Adipocyte (in vitro differentiated cells): ENCODE measurements at regions not wholly inside any gene's neighbourhood (a gene's known extent, or its start where the extent isn't known, plus 50 kb on each side); places are given as distances from the start of the nearest gene placed in this dataset.

Source experiments
- DNase-seq: peaks from one replicate; pipeline ENCODE4 v3.0.0-alpha.2; 2015; ENCODE audit warnings: low read depth
- H3K27me3 ChIP-seq: replicated peaks from 2 replicates; pipeline ENCODE4 v1.7.0; 2013; ENCODE audit warnings: mild to moderate bottlenecking, low read length, moderate library complexity; ENCODE audit not compliant: control insufficient read depth, insufficient read depth
- H3K36me3 ChIP-seq: 2 replicates; pipeline ENCODE4 v1.7.0; 2013; ENCODE audit warnings: low read length, mild to moderate bottlenecking, moderate library complexity; ENCODE audit not compliant: control insufficient read depth, insufficient read depth, severe bottlenecking
- H3K4me1 ChIP-seq: 2 replicates; pipeline ENCODE4 v1.7.0; 2013; ENCODE audit warnings: mild to moderate bottlenecking, low read length, moderate library complexity; ENCODE audit not compliant: control insufficient read depth, insufficient read depth
- H3K4me3 ChIP-seq: 2 replicates; pipeline ENCODE4 v1.7.0; 2013; ENCODE audit warnings: mild to moderate bottlenecking, low read length, moderate library complexity
- H3K9ac ChIP-seq: 2 replicates; pipeline ENCODE4 v1.7.0; 2013; ENCODE audit warnings: mild to moderate bottlenecking, low read length, moderate library complexity
- H3K9me3 ChIP-seq: 2 replicates; pipeline ENCODE4 v1.7.0; 2013; ENCODE audit warnings: mild to moderate bottlenecking, low read length, moderate library complexity; ENCODE audit not compliant: control insufficient read depth

DNA sequence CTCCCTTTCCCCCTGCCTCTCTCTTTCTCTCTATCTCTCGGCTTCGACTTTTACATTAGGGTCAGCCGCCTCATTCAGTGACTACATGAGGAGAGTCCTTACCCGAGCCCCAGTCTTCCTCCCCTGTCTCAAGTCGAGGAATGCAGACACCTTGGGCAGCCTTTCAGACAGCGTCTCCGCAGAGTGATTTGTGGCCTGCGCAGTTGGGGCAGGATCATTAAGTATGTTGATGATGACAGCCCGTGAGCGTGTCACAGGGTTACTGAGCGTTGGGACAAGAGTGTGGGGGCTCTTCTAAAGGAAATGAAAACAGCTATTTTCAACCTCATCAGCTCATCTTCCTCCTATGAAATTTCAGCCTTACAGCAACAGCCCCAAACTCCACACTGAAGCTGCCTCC, 312.1 kb upstream of the GATB start:
- H3K9me3 ChIP-seq: peaks cover 10% of the 10 kb centered on the region
- no peak overlapping the region for H3K4me3 ChIP-seq
- H3K4me1 ChIP-seq: no peaks in the 10 kb centered on the region
- DNase-seq: no peak
- peaks cover 2% of the 10 kb centered on the region for H3K27me3 ChIP-seq
- no peaks in the 10 kb centered on the region for H3K36me3 ChIP-seq
- H3K9ac ChIP-seq: no peak overlapping the region

DNA sequence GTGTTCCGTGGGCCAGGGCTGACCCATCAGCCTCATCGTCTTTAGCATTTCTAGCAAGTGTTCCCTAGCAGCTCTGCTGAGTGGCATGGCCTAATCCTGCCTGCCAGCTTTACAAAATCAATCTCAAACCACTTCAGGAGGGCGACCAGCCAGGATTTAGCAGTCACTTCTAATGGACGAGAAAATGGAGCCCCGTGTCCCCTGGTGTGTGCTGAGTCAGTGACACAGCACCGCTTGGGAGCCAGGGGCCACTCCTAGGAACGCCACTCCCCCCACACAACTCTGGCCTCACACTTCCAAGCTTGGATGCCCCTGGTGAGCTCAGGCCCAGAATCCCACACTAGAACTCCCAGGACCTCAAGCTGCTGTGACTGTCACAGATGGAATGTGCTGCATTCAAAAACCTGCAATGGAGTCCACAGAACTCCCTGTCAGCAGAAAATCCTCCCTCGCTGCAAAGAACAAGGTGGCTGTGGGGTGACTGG, 311.2 kb upstream of the GATB start:
- DNase-seq: no peak
- Histone ChIP-seq H3K4me1 (no peaks in the 10 kb centered on the region), H3K27me3 (peaks cover 2% of the 10 kb centered on the region), H3K9me3 (peaks cover under 1% of the 10 kb centered on the region), H3K36me3 (no peaks in the 10 kb centered on the region), H3K4me3 (no peak overlapping the region), H3K9ac (no peak overlapping the region)

- Histone ChIP-seq H3K9ac (no peak overlapping the region), H3K36me3 (no peaks in the 10 kb centered on the region), H3K9me3 (no peaks in the 10 kb centered on the region), H3K27me3 (peaks cover 10% of the 10 kb centered on the region), H3K4me1 (no peaks in the 10 kb centered on the region), H3K4me3 (no peak overlapping the region)
- DNase-seq: no peak
These were observed 310.0 kb upstream of the GATB start for GRCh38 chr4:152070854-152071253.

DNA sequence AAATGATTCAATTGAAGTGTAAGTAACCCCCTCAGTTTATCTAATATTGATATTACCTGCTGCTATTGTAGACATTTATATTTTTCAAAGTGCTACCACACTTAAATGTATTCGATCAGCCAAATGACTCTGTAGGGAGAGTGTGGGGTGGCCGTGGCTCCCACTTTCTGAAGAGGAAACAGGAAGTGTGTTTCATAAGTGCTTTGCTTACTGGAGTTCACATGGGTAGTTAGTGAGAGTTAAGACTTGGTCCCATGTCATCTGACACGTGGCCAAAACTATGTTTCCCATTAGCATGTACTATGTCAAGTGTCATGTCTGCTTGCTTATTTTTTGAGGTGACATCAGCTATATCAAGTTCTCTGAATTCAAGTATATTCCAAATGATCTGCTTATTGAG, 308.1 kb upstream of the GATB start:
- Histone ChIP-seq H3K9ac (no peak overlapping the region), H3K9me3 (no peaks in the 10 kb centered on the region), H3K4me3 (no peak overlapping the region), H3K4me1 (no peaks in the 10 kb centered on the region), H3K36me3 (no peaks in the 10 kb centered on the region), H3K27me3 (peaks cover 17% of the 10 kb centered on the region)
- DNase-seq: no peak

DNA sequence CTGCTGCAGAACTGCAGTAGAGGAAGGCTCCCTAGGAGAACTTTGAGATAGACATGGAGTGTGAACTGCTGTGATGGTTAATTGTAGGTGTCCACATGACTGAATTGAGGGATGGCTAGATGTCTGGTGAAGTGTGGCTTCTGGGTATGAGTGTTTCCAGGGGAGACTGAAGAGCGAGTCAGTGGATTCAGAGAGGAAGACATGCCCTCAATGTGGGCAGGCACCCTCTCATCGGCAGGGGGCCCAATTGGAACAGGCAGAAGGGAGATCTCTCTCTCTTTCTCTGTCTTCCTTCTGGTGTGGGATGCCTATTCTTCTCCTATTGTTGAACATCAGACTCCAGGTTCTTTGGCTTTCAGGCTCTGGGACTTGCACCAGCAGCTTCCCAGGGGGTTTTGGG, 304.7 kb upstream of the GATB start:
- Histone ChIP-seq H3K9ac (no peak overlapping the region), H3K27me3 (peaks cover 17% of the 10 kb centered on the region), H3K36me3 (no peaks in the 10 kb centered on the region), H3K4me3 (no peak overlapping the region), H3K4me1 (peaks cover 6% of the 10 kb centered on the region), H3K9me3 (no peaks in the 10 kb centered on the region)
- DNase-seq: no peak

GRCh38 chr4:152064753-152065152, 303.9 kb upstream of the GATB start:
- H3K4me1 ChIP-seq: peaks cover 6% of the 10 kb centered on the region
- DNase-seq: no peak
- no peaks in the 10 kb centered on the region for H3K36me3 ChIP-seq
- H3K4me3 ChIP-seq: no peak overlapping the region
- H3K27me3 ChIP-seq: peaks cover 15% of the 10 kb centered on the region
- no peak overlapping the region for H3K9ac ChIP-seq
- no peaks in the 10 kb centered on the region for H3K9me3 ChIP-seq

DNA sequence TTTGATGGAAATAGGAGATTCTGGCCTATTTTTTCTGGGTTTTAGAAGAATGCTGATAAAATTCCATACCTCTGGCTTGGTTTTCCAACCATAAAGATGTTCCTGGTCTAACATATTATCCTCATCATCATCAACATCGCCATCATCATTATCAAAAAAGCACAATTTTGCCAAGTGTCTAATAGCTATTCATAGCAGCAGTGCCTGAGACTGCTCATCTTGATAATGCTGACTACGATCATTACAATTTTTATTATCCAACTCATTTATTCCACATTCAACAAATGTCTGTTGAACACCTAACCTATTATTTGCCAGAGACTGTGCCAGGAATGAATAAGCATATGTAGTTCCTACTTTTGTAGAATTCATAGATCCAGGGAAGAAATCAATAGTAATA, 303.5 kb upstream of the GATB start:
- peaks cover 6% of the 10 kb centered on the region for H3K4me1 ChIP-seq
- H3K4me3 ChIP-seq: no peak overlapping the region

DNA sequence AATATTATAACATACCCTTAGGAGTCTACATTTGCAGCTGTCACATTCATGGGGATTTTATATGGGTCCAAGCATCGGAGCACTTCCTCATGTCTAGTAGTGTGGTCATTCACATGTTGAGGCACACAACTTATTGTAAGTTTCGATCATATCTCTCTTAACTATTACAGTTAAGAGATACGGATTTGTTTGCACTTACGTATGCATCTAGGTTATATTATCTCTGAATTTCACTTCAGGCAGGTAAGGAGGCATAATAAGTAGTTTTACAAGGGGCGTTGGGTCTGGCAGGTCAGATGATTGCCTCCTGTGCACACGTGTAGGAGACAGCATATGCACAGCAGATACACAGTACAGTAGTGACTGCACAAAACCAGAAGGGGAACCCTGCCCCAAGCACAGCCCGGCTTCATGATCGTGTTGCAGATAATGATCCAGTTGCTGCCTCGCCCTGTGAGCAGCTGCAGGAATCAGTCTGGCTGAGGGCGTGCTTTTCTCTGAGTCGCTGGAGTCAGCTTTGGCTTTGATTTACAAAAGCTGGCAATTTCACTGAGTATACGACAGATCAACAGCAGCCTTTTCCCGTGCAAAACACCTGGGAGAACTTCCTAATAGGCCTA, 302.9 kb upstream of the GATB start:
- peak; percentile 8 for DNase-seq
- H3K9me3 ChIP-seq: no peaks in the 10 kb centered on the region
- no peaks in the 10 kb centered on the region for H3K36me3 ChIP-seq
- H3K4me3 ChIP-seq: no peak overlapping the region
- peaks cover 6% of the 10 kb centered on the region for H3K4me1 ChIP-seq
- no peak overlapping the region for H3K9ac ChIP-seq
- peaks cover 15% of the 10 kb centered on the region for H3K27me3 ChIP-seq

More for the DNA sequence above, 303.5 kb upstream of the GATB start:
- DNase-seq: no peak
- Histone ChIP-seq H3K36me3 (no peaks in the 10 kb centered on the region), H3K9me3 (no peaks in the 10 kb centered on the region), H3K27me3 (peaks cover 15% of the 10 kb centered on the region), H3K9ac (no peak overlapping the region)

DNA sequence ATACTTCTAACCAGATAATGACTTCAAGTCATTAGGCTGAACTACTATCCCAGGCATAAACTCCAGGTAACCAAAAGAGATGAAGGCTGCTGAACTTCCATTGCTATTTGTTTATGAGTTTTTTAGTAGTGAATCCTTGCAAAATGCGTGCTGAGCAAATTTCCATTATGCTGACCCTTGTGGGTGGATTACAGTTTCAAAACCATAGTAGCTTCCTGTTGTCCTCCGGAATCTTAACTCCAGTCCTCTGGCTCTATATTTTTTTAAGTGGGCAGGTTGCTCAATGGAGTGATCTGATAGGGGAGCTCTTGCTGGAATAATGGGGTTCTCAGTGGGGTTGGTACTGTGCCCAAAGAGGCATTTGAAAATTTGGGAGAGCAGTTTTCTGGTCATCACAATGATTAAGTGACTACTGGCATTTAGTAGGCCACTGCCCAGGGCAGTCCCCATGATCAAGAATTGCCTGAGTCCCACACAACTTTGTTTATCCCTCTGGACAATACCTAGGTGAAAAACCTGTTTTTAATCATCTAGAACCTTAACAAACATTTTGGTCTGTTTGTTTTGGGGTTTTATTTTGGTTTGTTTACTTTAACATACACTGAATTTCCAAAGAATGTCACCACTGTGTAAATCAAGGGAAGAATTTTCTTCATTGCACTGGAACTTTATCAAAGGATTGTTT, 302.3 kb upstream of the GATB start:
- Histone ChIP-seq H3K36me3 (no peaks in the 10 kb centered on the region), H3K4me3 (no peak overlapping the region), H3K9ac (no peak overlapping the region), H3K4me1 (peaks cover 6% of the 10 kb centered on the region), H3K27me3 (peaks cover 15% of the 10 kb centered on the region), H3K9me3 (peaks cover 4% of the 10 kb centered on the region)
- no peak for DNase-seq

DNA sequence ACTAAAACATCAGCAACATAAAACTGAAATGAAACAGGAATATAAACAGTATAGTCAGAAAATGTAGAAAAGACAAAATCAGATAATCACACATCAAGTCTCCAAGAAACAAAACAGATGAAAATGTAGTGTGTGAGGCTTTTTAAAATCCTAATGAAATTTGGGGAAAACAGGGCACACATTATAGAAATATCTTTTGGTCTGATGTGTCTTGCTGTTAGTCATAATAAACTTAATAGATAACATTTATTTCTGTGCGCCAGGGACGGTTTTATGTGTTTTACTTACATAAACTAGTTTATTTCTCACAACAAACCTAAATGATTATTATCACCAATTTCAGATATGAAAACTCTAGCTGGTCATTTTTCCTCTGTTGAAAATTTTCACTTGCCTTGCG, 293.9 kb upstream of the GATB start:
- no peak overlapping the region for H3K4me3 ChIP-seq
- no peaks in the 10 kb centered on the region for H3K27me3 ChIP-seq
- no peaks in the 10 kb centered on the region for H3K36me3 ChIP-seq
- no peaks in the 10 kb centered on the region for H3K4me1 ChIP-seq
- no peak overlapping the region for H3K9ac ChIP-seq
- peaks cover 21% of the 10 kb centered on the region for H3K9me3 ChIP-seq
- DNase-seq: no peak

GRCh38 chr4:152052451-152053057, 291.7 kb upstream of the GATB start:
- Histone ChIP-seq H3K27me3 (no peaks in the 10 kb centered on the region), H3K9me3 (peaks cover 15% of the 10 kb centered on the region), H3K36me3 (no peaks in the 10 kb centered on the region), H3K4me1 (no peaks in the 10 kb centered on the region), H3K9ac (no peak overlapping the region), H3K4me3 (no peak overlapping the region)
- DNase-seq: peak; percentile 25
